Astrocyte (in vitro differentiated cells and primary cell): ENCODE measurements at regions not wholly inside any gene's neighbourhood (a gene's known extent, or its start where the extent isn't known, plus 50 kb on each side); places are given as distances from the start of the nearest gene placed in this dataset.

Source experiments
- DNase-seq: peaks from one replicate; pipeline ENCODE4 v3.0.0-alpha.2; 2010; ENCODE audit warnings: low read depth
- FAIRE-seq: peaks from 2 replicates; lab custom pipeline; 2011; peaks lifted over from hg19 to GRCh38; lab: Jason Lieb, UNC
- H2AFZ ChIP-seq: 2 replicates; pipeline ENCODE4 v1.6.0; 2012; ENCODE audit warnings: low read depth, low read length, inconsistent platforms
- H3K27ac ChIP-seq: 2 replicates; pipeline ENCODE4 v1.5.1; 2011; ENCODE audit warnings: low read depth, low read length, inconsistent platforms
- H3K27me3 ChIP-seq: 2 replicates; pipeline ENCODE4 v1.6.0; 2011; ENCODE audit warnings: low read length, inconsistent platforms; ENCODE audit not compliant: insufficient read depth
- H3K36me3 ChIP-seq: 2 replicates; pipeline ENCODE4 v1.5.1; 2011; ENCODE audit warnings: low read length, inconsistent platforms; ENCODE audit not compliant: insufficient read depth
- H3K4me1 ChIP-seq: 2 replicates; pipeline ENCODE4 v1.5.1; 2011; ENCODE audit warnings: low read length, inconsistent platforms; ENCODE audit not compliant: insufficient read depth
- H3K4me2 ChIP-seq: 2 replicates; pipeline ENCODE4 v1.6.0; 2012; ENCODE audit warnings: low read length, inconsistent platforms
- H3K4me3 ChIP-seq: 2 replicates; pipeline ENCODE4 v1.5.1; 2011; ENCODE audit warnings: low read depth, mild to moderate bottlenecking, low read length, inconsistent platforms; ENCODE audit not compliant: insufficient read depth
- H3K79me2 ChIP-seq: 2 replicates; pipeline ENCODE4 v1.6.0; 2012; ENCODE audit warnings: mild to moderate bottlenecking, low read length, inconsistent platforms; ENCODE audit not compliant: insufficient read depth
- H3K9ac ChIP-seq: 2 replicates; pipeline ENCODE4 v1.6.0; 2012; ENCODE audit warnings: mild to moderate bottlenecking, low read length, inconsistent platforms
- H3K9me3 ChIP-seq: 2 replicates; pipeline ENCODE4 v1.5.1; 2012; ENCODE audit warnings: low read depth, mild to moderate bottlenecking, low read length, inconsistent platforms; ENCODE audit not compliant: insufficient read depth
- H4K20me1 ChIP-seq: 2 replicates; pipeline ENCODE4 v1.6.0; 2012; ENCODE audit warnings: low read length, inconsistent platforms; ENCODE audit not compliant: insufficient read depth
- H3K27ac Mint-ChIP-seq: one replicate; pipeline ENCODE4 v1.8.0; 2021; ENCODE audit warnings: mild to moderate bottlenecking, mixed read lengths; ENCODE audit not compliant: unreplicated experiment
- H3K27me3 Mint-ChIP-seq: one replicate; pipeline ENCODE4 v1.8.0; 2021; ENCODE audit warnings: low read depth, mixed read lengths; ENCODE audit not compliant: unreplicated experiment
- H3K36me3 Mint-ChIP-seq: one replicate; pipeline ENCODE4 v1.8.0; 2021; ENCODE audit warnings: low read depth, mixed read lengths; ENCODE audit not compliant: unreplicated experiment
- H3K4me1 Mint-ChIP-seq: one replicate; pipeline ENCODE4 v1.8.0; 2021; ENCODE audit warnings: low read depth, mixed read lengths; ENCODE audit not compliant: unreplicated experiment
- H3K4me3 Mint-ChIP-seq: one replicate; pipeline ENCODE4 v1.8.0; 2021; ENCODE audit warnings: mild to moderate bottlenecking, moderate library complexity, mixed read lengths; ENCODE audit not compliant: unreplicated experiment
- H3K9me3 Mint-ChIP-seq: one replicate; pipeline ENCODE4 v1.8.0; 2021; ENCODE audit warnings: mild to moderate bottlenecking, mixed read lengths; ENCODE audit not compliant: unreplicated experiment
- CTCF ChIP-seq: IDR thresholded peaks from 2 replicates; pipeline ENCODE4 v1.5.1; 2011; ENCODE audit warnings: low read depth, mild to moderate bottlenecking, inconsistent platforms, low read length, moderate library complexity; ENCODE audit not compliant: insufficient read depth
- EZH2 ChIP-seq: IDR thresholded peaks from 2 replicates; pipeline ENCODE4 v1.6.1; 2012; ENCODE audit warnings: mild to moderate bottlenecking, low read length, inconsistent platforms; ENCODE audit not compliant: insufficient read depth

GRCh38 chr15:70547846-70548487 is 215.4 kb downstream of the UACA start:
- H2AFZ ChIP-seq, result no peak overlapping the region
- no peaks in the 10 kb centered on the region for H3K4me1 Mint-ChIP-seq
- peaks cover 4% of the 10 kb centered on the region for H3K27me3 ChIP-seq
- H3K36me3 ChIP-seq, result no peaks in the 10 kb centered on the region
- H3K27me3 Mint-ChIP-seq, result peaks cover 20% of the 10 kb centered on the region
- no peaks in the 10 kb centered on the region for H3K9me3 ChIP-seq
- H4K20me1 ChIP-seq, result no peaks in the 10 kb centered on the region
- no peak overlapping the region for H3K27ac Mint-ChIP-seq
- no peak overlapping the region for H3K9ac ChIP-seq
- H3K4me3 Mint-ChIP-seq, result no peak overlapping the region
- H3K4me2 ChIP-seq, result no peak overlapping the region
- no peak overlapping the region for H3K4me3 ChIP-seq
- no peaks in the 10 kb centered on the region for H3K79me2 ChIP-seq
- H3K9me3 Mint-ChIP-seq, result no peaks in the 10 kb centered on the region
- no peak for DNase-seq
- TF ChIP-seq CTCF (no peak), EZH2 (no peak)
- no peak overlapping the region for H3K27ac ChIP-seq
- H3K4me1 ChIP-seq, result no peaks in the 10 kb centered on the region
- no peaks in the 10 kb centered on the region for H3K36me3 Mint-ChIP-seq
- no peak for FAIRE-seq

- Histone ChIP-seq H3K27ac (no peak overlapping the region), H3K9me3 (no peaks in the 10 kb centered on the region), H3K9ac (no peak overlapping the region), H3K4me3 (no peak overlapping the region), H3K4me2 (no peak overlapping the region), H2AFZ (no peak overlapping the region), H3K36me3 (no peaks in the 10 kb centered on the region), H3K4me1 (no peaks in the 10 kb centered on the region), H4K20me1 (no peaks in the 10 kb centered on the region), H3K27me3 (peaks cover 24% of the 10 kb centered on the region), H3K79me2 (no peaks in the 10 kb centered on the region)
- Mint-ChIP-seq H3K4me1 (no peaks in the 10 kb centered on the region), H3K27ac (no peak overlapping the region), H3K27me3 (peaks cover 39% of the 10 kb centered on the region), H3K4me3 (no peak overlapping the region), H3K9me3 (no peaks in the 10 kb centered on the region), H3K36me3 (peaks cover 4% of the 10 kb centered on the region)
- DNase-seq (no peak), FAIRE-seq (no peak)
- TF ChIP-seq CTCF (no peak), EZH2 (no peak)
These were observed 217.8 kb downstream of the UACA start for GRCh38 chr15:70545526-70545925.

- Histone ChIP-seq H3K4me1 (no peaks in the 10 kb centered on the region), H3K27ac (no peak overlapping the region), H3K79me2 (no peaks in the 10 kb centered on the region), H4K20me1 (no peaks in the 10 kb centered on the region), H3K9ac (no peak overlapping the region), H3K4me2 (no peak overlapping the region), H3K4me3 (no peak overlapping the region), H3K9me3 (no peaks in the 10 kb centered on the region), H2AFZ (no peak overlapping the region), H3K36me3 (no peaks in the 10 kb centered on the region), H3K27me3 (peaks cover 44% of the 10 kb centered on the region)
- Mint-ChIP-seq H3K9me3 (no peaks in the 10 kb centered on the region), H3K36me3 (peaks cover 8% of the 10 kb centered on the region), H3K27ac (no peak overlapping the region), H3K4me3 (no peak overlapping the region), H3K4me1 (peaks cover 7% of the 10 kb centered on the region), H3K27me3 (peaks cover 46% of the 10 kb centered on the region)
- TF ChIP-seq CTCF (no peak), EZH2 (no peak)
- DNase-seq (no peak), FAIRE-seq (no peak)
These were observed 221.8 kb downstream of the UACA start for GRCh38 chr15:70541511-70541910.
